CMK (cell line): ENCODE measurements at regions not wholly inside any gene's neighbourhood (a gene's known extent, or its start where the extent isn't known, plus 50 kb on each side); places are given as distances from the start of the nearest gene placed in this dataset.

Experiments
- DNase-seq: peaks from one replicate; pipeline ENCODE4 v3.0.0-alpha.2; 2010; ENCODE audit warnings: low read depth

DNA sequence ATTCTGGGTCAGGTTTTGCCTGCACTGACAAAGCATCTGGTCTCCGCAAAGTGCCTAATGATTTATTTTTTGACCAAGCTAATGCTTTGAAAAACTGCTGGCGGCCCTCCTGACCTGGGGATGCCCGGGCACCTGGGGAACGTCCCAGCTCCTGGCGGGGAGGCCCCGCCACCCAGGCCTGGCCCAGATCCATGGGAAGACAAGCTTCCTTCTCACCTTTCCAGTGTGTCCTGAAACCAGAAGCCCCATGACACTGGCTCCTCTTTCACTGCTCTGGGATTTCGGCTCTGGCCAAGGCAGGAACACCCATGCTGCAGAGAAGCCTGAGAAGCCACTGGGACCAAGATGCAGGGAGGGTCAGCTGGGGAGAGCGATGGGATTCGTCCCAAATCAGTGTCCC is 144.1 kb downstream of the SEC61B start:
- DNase-seq: no peak

DNA sequence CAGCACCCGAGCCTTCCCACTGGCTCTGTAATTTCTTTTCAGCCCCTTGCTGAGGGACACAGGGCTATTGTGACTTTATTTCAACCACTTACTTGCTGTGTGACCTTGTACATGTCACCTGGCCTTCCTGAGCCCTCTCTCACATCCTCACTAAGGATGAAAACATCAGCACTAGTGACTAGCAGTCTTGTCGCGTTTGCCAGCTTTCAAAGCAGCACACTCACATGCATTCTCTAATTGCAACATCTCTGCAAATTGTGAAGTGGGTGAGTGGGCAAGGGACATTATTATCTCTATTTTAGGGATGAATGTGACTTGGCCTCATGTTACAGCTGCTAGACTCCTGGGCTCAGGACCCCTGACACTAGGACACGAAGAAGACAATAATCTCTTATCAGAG is 144.5 kb downstream of the SEC61B start:
- no peak for DNase-seq

DNA sequence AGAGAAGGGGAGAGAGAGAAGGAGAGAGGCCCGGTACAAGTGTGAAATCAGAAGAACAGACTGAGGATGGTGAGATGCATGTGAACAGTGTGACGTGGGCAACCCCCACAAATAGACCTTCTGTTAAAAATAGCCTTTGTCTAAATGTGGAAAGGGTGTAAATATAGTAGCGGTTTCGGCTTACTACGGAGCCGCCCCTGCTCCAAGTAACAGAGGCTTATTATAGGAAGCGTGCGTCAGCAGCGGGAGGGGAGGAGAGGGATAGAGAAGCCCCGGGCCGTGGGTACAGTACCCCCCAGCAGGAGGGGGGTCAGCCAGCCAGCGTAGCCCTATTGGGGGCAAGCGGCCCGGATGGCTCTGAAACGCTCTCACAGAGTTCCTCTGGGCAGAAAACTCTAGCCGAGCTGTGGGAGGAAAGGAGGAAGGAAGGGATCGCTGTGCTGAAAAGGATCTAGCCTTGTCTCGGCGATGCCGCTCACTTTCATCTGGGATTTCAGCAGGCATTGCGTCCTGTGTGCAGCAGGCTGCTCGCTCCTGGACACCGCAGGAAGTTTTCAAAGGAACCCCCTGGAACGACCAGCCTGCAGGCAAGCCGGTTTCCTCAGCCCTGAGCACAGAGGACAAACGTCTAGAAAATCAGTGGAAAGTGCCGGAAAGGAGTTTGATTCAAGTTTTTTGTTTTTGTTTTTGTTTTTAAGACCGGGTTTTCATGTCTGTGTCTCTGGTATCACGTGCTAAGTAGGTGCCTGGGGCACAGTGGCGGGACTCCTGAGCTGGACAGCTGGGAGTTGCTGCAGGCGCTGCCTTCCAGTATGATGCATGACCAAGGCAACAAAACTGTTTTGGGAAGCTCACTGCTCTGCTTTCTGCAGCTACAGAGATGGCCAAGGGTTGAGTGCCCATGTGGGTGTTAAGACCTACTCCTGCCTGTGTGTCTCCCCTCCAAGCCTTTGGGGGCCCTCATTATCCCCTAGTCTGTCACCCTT is 146.6 kb downstream of the SEC61B start:
- DNase-seq: no peak

DNA sequence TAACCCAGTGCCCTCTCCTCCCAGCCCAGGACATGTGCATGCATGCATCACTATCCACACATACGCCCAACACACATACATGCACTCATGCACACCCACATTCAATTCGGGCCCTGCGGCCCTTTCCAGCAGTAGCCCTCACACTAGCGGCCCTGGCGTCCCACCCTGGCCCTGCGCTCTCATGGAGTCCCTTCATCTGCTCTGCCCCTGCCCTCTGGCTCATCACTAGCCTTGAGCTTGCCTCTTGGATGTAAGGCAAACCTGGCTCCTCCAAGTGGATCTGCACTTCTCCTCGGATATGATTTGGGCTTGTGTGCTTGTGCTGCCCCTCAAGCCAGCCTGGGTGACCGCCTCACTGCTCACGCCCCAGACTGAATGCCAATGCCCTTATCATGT is 147.2 kb downstream of the SEC61B start:
- no peak for DNase-seq

DNA sequence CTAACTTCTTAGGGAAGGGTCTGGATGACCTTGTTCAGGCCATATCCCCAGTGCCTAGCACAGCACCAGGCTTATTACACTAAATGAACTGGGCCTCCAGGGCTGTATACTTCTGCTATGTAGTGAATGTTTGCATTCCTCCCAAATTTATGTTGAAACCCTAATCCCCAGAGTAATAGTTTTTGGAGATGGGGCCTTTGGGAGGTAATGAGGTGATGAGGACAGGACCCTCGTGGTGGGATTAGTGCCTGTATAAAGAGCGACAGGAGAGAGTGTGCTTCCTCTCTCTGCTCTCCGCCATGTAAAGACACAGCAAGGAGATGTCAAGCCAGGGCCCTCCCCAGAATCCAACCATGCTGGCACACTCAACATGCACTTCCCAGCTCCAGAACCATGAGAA is 148.3 kb downstream of the SEC61B start:
- DNase-seq: no peak

DNA sequence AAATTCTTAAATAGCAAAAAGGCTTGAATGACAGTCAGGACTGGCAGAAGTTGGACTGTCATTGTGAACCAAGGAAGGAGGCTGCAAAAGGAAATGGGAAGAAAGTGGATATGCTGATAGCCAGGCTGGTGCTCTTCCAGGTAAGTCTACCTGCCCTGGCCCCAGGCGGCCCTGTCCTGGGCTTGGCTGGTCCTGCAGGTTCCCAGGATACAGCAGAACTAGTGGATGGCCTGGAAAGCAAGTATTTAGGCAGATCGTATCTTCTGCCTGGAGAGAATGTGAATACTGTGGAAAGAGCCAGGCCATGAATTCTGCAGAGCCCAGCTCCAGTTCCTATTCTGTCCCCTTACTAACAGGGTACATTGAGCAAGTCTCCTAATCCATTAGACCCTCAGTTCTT is 149.3 kb downstream of the SEC61B start:
- DNase-seq: no peak

DNA sequence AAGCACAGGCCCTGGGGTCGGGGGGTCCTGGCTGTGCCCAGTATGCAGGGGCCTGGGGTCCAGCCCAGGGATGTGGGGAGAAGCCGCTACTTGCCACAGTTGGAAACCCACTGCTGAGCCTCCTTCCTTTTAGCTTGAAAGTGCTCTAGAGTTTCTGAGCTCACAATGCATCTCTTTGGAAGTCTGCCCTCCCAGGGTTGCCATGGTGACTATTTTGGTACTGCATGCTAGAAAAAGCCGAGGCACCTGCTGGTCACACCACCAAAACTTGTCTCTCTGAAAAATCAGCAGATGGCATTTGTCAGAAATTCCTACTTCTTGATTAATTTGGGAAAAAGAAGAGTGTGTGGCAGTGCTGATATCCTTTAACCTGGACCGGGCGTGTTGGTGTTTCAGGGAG is 151.8 kb downstream of the SEC61B start:
- DNase-seq: no peak

DNA sequence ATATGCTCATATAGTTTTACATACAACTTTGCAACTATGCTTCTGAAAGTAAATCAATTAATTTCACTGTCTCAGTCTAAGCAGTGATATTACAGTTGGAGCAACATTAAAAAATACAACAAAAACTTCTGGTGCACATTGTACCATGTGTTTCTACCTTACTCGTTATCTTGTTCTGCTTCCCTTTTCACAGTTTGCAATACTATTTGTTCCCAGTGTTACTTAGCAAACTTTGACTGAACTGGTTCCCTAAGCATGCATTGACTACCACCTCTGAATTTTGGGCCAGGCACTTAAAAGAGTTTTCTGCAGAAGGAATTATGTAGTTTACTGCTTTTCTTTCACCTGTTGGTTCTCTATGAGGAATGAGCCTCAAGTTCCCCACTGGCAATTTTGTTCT is 152.7 kb downstream of the SEC61B start:
- no peak for DNase-seq

DNA sequence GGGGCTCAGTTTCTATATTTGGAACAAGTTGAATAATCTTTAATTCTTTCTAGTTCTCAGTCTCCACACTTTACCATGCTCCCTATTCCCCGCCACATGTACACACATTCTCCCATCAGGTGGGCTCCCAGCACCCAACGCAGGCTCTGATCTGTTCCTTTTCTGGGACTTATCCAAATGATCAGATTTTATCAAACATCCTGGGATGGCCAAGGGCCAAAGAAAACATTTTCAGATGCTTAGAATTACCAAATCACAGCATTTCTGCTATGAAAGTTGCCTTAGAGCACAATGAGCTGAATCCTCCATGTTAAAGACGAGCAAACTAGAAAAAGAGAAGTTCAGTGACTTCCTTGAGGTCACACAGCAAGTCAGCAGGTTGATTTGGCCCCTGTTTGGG is 153.4 kb downstream of the SEC61B start:
- DNase-seq: no peak

DNA sequence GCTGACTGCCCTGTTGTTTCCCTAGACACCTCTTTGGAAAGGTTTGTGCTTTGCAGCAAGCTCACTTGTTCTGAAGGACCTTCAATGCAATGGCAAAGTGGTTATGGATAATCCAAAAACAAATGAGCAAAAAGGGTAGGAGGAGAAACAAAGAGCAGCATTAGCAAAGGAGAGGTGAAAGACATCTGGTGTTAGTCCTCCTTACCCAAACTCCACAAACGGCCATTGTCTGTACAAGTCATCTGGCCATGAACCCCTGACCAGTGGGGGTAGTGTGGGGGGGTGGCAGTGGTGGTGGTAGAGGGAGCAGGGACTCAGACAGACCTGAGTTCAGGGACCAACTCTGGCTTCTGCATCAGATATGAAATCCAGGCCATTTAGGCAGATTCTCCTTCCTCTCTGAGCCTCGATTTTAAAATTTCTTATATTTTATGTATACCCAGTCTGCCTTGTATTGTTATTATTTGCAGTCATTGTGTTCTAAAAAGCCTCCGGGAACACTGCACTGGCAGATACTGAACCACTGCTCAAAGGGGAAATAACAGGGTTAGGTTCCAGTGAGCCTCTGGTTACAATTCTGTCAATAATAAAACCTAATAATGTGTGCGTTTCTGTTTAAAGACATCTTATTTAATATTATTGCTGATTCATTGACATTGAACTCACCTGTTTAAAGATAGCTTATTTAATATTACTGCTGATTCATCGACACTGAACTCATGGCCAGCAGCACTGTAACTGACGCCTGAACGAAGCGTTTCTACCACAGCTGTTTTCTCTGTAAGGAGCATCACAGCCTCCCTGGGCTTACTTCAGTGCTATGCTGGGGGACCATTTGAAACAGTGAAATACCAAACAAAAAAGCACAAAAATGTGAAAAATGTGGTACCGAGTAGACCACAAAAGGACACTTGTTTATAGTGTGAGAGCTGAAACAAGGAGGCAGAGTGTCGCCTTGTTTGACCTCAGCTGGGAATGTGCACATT is 156.0 kb downstream of the SEC61B start:
- DNase-seq: no peak

DNA sequence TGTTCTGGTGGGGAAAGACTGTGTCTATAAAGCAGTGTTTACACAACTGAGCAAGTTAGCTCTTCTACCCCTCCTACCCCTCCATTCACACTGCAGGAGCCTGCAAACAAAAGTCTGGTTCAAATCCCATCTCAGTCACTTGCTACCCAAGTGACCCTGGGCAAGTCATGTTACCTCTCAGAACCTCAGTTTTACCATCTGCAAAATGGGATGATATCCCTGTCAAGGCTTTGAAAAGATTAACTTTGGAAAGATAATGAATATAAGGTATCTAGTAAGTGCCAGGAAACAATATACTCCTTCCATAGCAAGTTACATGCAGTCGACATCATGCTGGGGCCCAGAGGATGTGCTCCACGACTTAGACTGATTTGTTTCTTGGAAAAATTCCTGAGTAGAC is 161.5 kb downstream of the SEC61B start:
- DNase-seq: no peak

DNA sequence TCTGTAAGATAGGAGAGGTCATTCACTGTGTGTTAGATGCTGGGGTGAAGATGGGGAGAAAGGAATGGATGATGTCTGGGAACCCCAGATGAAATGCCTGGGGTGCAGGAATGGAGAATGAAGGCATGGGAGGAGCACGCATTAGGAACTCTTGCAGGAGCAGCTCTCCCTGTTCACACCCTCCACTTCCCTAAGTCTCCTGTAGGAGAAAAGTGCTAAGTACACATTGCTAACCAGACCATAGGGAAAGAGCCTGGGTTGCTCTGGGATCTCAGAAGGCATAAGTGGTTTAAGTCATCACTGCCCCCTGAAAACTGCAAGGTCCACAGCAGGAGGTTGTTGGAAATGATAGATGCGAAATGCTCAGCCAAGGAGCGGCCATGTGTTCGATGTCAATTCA is 163.1 kb downstream of the SEC61B start:
- no peak for DNase-seq

DNA sequence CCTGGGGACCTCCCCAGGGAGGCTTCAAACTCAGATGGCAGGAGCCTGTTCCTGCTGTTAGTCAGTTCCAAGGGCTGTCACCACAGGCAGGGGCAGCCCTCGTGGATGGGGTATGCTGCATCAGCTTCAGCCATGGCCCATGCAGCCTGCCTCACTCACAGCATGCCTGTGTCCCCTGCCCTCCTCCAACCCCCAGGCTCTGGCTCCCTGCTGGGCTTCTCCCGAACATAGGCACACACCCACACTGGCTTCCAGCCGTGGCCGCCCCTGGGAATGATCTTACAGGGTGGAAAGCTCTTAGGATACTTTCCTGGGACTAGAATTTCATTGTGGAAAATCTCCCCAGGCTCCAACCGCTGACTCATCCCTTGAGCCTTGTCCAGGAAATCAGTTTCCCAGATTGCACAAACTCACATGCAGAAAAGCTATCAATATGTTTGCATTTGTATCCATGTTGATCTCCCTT is 163.8 kb downstream of the SEC61B start:
- DNase-seq: no peak

DNA sequence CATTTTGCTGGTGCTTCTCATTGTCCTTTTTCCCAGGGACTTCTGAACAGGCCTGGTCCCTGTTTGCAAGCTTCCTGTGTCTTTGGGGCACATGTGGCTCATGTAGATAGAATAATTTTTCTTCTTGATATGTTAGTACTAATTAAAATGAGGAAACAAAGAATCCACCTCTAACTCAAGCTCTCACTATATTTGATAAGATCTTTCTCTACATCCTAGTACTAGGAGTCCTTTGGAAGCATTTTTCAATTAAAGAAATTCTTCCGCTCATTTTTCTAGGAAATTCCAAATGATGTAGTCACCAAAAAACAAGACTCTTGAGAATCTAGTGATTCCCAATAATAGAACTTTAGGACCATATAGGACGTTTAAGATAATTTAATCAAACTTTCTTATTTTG is 165.3 kb downstream of the SEC61B start:
- no peak for DNase-seq

DNA sequence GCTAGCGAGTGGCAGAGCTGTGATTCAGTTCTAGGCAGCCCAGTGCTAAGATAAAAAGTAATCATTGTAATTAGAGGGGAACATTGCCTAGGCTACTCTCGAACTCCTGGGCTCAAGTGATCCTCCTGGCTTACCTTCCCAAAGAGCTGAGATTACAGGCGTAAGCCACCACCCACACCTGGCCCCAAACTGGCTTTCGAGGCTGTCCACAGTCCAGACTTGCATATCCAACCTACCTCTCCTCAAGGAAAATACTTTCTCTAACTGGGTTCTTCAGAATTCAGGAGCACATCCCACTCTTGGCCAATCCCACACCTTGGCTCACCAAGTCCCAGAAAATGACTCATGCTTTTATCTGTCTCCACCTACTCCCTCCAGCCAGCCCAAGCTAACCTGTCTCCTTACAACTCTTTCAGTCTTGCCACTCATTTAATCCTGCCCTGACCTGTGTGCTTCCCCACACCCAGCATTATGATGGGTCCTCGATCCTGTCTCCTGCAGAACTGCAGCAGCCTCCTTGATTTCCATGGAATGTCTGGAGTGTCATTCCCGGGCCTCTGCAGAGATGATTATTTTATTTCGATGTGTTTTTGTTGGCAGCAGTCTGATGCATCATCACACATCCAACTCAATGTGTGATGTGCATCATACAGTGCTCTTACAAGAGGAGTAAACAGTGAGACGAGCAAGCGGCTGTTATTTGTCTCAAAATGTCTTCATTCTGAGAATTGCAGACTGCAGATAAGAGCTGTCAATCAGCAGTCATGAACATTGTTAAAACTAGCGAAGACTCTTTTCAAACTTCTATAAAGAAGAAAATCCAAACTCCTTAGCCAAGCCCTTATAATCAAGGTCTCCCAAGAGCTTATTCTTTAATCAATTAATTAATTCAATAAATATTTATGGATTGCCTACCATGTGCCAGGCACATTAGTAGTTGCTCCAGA is 167.3 kb downstream of the SEC61B start:
- no peak for DNase-seq

DNA sequence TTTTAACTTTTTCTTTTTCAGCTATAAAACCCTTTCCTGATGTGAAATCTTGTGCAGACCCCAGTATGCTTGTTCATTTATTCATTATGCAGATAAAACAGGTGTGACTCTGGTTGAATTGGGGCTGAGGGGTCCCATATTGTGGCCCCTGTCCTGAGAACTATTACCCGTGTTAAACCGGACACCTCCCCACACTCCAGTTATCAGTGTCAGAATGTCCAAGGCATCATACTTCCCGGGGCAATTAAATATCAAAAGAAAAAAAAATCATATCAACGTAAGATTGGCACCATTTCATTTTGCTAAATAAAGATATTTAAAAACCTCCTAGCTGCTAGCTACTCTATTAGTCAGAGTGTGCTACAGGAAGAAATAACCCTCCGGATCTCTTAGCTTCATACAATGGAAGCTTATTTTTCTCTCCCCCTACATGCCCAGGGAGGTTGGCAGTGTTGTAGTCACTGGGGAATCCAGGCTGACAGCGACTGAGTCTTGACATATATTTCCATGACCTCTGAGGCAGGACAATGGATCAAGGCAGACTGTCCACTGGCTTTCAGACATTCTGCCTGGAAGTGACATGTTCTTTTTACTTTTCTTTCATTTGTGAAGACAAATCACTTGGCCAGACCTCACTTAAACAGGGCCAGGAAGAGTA is 170.0 kb downstream of the SEC61B start:
- no peak for DNase-seq

DNA sequence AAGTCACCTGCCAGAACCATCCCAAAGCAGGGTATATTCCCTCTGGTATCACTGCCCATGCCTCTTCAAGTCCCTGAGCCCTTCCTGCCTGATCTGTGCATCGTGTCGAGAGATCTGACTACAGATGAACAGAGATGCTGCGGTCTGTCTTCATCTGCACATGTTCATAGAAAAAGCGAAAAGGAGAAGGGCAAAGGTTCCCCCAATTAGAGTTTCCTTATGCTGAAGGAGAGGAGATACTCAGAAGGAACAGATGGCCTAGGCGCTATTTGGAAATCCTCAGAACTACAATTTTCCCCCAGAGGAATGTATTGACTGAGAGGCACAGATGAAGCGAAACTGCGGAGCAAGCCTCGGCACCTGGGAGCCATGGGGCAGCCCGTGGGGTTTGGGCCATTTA is 170.9 kb downstream of the SEC61B start:
- DNase-seq: no peak

DNA sequence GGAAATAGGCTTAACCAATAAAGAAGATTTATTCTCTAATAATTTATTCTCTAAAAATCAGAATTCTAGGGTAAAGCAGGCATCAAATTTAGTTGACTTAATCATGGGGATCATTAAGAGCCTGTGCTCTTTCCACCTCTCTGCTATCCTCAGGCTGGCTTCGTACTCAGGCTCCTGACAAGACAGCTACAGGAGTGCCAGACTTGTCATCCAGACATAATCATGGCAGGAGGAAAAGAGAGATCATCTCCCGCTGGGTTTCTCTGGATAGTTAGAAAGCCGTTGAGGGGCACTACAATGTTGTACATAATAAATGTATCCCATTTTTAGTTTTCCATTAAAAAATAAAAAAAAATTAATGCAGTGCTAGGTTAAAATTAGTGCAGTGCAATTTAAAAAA is 171.9 kb downstream of the SEC61B start:
- DNase-seq: no peak

DNA sequence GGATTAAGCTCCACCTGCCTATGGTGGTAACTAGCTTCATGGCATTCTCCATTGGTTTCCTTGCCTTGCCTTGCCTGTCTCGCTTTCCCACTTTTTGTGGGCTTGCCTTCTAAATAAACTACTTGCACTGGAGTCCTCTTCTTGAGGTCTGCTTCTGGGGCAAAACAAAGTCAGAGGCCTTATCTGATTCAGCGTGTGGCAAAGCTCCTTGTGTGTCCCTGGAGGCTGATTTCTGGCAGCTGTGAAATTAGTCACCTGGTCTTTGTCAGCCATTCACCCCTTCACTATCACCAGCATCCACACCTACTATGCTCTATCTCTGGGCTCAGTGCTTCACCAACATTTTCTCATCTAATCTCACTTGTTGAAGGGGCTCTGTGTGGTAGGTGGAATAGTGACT is 176.2 kb downstream of the SEC61B start:
- no peak for DNase-seq

DNA sequence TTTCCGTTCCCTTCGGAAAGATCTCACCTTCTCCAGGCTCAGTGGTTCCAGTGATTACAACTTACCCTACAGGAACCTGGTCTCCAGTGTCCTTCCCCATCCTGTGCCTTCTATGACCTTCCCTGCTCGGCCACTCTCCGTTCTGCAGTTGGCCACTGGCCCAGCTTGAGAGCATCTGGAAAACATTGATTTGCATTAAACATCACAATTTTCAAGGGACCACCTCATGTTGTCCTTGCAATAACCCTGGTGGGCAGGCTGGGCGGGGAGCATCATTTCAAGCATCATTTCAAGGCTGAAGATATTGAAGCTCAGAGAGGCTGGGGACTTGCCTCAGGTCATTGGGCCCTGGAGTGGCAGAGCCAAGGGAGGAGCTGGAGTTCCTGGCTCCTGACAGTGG is 177.4 kb downstream of the SEC61B start:
- DNase-seq: no peak

DNA sequence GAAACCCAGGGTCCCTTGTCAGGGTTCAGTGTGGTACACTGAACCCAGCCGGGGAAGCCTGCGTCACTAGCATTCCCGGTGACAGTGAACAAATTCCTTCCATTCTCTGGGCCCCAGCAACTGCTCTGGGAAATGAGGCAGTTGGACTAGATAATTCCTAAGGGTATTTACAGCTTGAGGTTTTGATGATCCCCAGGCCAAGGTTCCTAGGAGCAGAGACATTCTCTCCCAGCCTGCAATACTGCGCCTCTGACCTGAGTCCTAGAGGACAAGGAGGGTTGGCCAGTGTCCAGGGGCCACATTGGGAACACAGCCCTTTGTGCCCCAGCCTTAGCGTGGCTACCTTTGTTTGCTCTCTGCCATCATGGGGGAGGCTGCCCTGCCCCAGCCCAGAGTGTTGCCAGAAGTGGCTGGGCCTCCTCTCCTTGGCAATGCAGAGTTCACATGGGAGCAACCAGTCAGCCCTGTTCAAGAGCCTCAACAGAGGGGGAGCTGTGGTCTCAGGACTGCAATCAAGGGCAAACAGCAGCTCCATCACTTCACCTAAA is 178.2 kb downstream of the SEC61B start:
- DNase-seq: no peak
